Kidney tubule cell (primary cell): ENCODE measurements at regions not wholly inside any gene's neighbourhood (a gene's known extent, or its start where the extent isn't known, plus 50 kb on each side); places are given as distances from the start of the nearest gene placed in this dataset.
"Not testable (repeated sequence)": the region's sequence is repeated elsewhere in the genome, so short reads cannot be mapped to it uniquely, and the experiment has no call there.

Experiments
- DNase-seq: peaks from one replicate; pipeline ENCODE4 v3.0.0-alpha.2; 2018; ENCODE audit warnings: low spot score

GRCh38 chr17:22310292-22310691 lies 618.0 kb downstream of the KCNJ18 start:
- DNase-seq: not testable (repeated sequence)

- no peak for DNase-seq
Measured at GRCh38 chr17:22310717-22311686, 618.7 kb downstream of the KCNJ18 start.

GRCh38 chr17:22321001-22321400 lies 628.7 kb downstream of the KCNJ18 start:
- not testable (repeated sequence) for DNase-seq

- DNase-seq: not testable (repeated sequence)
Measured at GRCh38 chr17:22322893-22323550, 630.7 kb downstream of the KCNJ18 start.

- no peak for DNase-seq
Measured at GRCh38 chr17:22337467-22337866, 645.1 kb downstream of the KCNJ18 start.

DNA sequence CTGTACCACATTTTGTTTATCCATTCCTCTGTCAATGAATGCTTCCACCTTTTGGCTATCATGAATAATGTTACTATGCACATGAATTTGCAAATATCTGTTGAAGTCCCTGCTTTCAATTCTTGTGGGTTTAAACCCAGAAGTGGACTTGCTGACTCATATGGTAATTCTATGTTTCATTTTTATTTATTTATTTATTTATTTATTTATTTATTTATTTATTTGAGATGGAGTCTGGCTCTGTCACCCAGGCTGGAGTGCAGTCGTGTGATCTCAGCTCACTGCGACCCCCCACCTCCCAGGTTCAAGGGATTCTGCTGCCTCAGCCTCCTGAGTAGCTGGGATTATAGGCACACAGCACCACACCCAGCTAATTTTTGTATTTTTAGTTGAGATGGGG lies 664.3 kb downstream of the KCNJ18 start:
- not testable (repeated sequence) for DNase-seq

DNA sequence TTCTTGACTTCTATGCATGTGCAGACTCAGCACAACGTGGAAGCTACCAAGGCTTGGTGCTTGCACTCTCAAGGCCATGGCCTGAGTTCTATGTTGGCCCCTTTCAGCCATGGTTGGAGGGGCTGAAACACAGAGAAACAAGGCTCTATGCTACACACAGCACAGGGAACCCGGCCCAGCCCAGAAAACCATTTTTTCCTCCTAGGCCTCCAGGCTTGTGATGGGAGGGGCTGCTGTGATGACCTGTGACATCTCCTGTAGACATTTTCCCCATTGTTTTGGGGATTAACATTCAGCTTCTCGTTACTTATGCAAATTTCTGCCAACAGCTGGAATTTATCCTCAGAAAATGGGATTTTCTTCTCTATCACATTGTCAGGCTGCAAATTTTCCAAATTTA lies 678.7 kb downstream of the KCNJ18 start:
- DNase-seq: not testable (repeated sequence)

DNA sequence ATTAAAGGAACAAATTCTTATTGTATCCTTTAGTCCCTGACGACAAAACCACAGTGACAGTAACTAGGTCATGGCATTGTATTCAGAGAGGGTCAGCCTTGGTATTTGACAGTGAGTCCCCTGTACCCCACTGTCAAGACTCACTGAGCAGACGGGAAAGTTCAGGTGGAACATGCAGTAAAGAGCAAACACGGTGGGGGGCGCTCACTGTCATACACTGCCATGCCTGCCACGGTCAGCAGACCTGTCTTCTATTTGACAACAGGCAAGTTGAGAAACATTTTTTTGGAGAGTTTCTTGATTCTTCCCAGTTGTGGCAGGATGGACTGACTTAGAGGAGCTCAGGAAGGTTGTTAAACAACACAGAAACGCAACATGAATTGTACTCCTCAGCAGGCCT lies 681.6 kb downstream of the KCNJ18 start:
- DNase-seq: no peak

- DNase-seq: no peak
Measured at GRCh38 chr17:22374741-22375140, 682.4 kb downstream of the KCNJ18 start.

DNA sequence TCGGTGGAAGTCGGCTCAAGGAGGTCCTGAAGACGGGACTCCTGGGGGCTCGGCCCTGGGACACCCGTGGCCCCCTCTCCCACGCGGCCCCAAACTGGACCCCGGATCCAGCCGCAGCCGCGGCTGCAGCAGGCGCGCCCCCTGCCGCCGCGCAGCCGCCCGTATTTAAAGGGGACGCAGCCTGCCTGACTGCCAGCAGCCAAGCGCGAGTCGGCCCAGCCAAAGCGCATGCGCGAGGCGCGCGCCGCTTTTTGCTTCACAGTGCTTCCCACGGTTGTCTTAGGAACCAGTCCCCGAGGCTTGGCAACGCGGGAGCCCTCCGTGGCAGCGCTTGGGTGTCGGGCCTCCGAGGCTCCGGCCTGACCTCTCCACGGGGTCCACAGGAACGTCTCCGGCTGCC lies 684.4 kb downstream of the KCNJ18 start:
- not testable (repeated sequence) for DNase-seq

- DNase-seq: not testable (repeated sequence)
Measured at GRCh38 chr17:22378748-22379147, 686.4 kb downstream of the KCNJ18 start.

- not testable (repeated sequence) for DNase-seq
Measured at GRCh38 chr17:22381589-22381988, 689.3 kb downstream of the KCNJ18 start.

DNA sequence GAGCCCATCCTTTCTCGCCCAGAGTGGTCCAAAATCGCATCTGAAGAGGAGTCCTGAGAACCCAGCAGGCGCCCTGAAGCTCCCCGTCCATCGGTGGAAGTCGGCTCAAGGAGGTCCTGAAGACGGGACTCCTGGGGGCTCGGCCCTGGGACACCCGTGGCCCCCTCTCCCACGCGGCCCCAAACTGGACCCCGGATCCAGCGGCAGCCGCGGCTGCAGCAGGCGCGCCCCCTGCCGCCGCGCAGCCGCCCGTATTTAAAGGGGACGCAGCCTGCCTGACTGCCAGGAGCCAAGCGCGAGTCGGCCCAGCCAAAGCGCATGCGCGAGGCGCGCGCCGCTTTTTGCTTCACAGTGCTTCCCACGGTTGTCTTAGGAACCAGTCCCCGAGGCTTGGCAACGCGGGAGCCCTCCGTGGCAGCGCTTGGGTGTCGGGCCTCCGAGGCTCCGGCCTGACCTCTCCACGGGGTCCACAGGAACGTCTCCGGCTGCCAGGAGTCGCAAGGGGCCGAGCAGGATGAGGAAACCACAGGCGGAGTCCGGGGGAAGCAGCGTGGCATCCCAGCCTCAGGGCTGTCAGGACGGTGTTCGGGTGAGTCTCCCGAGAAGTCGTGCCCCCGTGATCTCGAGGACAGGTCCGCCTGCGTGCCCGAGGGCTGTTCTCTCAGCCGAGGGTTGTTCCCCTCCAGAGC lies 691.6 kb downstream of the KCNJ18 start:
- DNase-seq: not testable (repeated sequence)

DNA sequence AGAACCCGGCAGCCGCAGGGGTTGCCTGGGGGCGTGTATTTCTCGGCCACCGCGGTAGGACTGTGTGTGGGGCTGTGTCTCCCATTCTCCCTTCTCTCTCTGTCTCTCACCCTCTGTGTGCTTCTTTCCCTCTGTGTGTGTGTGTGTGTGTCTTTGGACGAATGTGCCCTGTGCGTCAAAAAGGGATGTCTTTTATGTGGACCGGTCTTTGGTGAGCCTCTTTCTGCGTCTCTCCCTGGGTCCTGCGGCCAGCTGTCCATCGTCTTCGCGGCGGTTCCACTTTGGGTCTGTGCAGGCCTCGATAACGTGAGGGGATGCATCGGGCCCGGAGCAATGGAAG lies 692.1 kb downstream of the KCNJ18 start:
- DNase-seq: not testable (repeated sequence)

GRCh38 chr17:22398446-22398845 lies 706.1 kb downstream of the KCNJ18 start:
- not testable (repeated sequence) for DNase-seq

GRCh38 chr17:22399037-22399436 lies 706.7 kb downstream of the KCNJ18 start:
- DNase-seq: not testable (repeated sequence)

DNA sequence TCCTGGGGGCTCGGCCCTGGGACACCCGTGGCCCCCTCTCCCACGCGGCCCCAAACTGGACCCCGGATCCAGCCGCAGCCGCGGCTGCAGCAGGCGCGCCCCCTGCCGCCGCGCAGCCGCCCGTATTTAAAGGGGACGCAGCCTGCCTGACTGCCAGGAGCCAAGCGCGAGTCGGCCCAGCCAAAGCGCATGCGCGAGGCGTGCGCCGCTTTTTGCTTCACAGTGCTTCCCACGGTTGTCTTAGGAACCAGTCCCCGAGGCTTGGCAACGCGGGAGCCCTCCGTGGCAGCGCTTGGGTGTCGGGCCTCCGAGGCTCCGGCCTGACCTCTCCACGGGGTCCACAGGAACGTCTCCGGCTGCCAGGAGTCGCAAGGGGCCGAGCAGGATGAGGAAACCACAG lies 712.8 kb downstream of the KCNJ18 start:
- DNase-seq: not testable (repeated sequence)

GRCh38 chr17:22409160-22409751 lies 716.9 kb downstream of the KCNJ18 start:
- no peak for DNase-seq

DNA sequence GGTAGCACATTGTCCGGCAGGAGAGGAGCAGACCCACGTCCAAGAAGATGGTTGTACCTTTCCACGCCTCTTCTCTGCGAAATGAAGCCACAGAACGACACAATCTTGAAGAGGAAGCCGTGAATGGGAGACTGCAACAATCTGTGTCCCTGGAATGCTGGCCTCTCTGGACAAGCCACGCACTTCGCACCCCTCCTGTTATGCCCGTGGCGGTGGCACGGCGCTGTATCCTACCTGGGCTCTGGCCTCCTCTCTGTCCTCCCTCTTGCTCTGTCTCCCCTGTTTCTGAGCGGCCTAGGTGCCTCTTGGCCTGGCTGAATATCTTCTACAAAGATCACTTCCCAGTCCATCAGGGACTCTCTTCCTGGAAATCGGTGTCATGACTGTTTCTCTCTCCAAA lies 717.8 kb downstream of the KCNJ18 start:
- DNase-seq: no peak

DNA sequence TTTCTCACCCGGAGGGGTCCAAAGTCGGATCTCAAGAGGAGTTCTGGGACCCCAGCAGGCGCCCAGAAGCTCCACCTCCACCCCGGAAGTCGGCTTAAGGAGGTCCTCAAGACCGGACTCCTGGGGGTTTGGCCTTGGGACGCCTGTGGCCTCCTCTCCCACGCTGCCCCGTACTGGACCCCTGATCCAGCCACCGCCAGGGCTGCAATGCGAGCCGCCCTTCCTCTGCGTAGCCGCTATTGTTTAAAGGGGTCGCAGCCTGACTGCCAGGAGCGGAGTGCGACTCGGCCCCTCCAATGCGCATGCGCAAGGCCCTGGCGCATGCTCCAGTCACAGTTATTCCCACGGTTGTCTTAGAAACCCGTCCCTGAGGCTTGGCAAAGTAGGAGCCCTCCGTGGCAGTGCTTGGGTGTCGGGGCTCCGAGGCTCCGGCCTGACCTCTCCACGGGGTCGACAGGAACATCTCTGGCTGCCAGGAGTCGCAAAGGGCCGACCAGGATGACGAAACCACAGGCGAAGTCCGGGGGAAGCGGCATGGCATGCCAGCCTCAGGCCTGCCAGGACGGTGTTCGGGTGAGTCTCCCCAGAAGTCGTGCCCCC lies 719.0 kb downstream of the KCNJ18 start:
- no peak for DNase-seq

GRCh38 chr17:22435231-22435974 lies 743.1 kb downstream of the KCNJ18 start:
- no peak for DNase-seq
